ENCODE measurements at regions not wholly inside any gene's neighbourhood (a gene's known extent, or its start where the extent isn't known, plus 50 kb on each side); places are given as distances from the start of the nearest gene placed in this dataset.

- H3K4me3 ChIP-seq, result no peak overlapping the region
- H3K4me1 ChIP-seq (ENCODE audit: insufficient read depth), result no peaks in the 10 kb centered on the region
- no peak for ATAC-seq
- Mint-ChIP-seq H3K27ac (no peak overlapping the region), H3K4me3 (no peak overlapping the region), H3K4me1 (peaks cover 12% of the 10 kb centered on the region), H3K36me3 (ENCODE audit: low read depth) (no peaks in the 10 kb centered on the region), H3K9me3 (no peaks in the 10 kb centered on the region), H3K27me3 (ENCODE audit: insufficient read depth, low read depth, poor library complexity) (peaks cover 10% of the 10 kb centered on the region)
- no peak overlapping the region for H2AFZ ChIP-seq
- peaks cover 3% of the 10 kb centered on the region; the same call in 1 of the 2 replicates for H3K36me3 ChIP-seq (ENCODE audit: insufficient read depth)
- no peak for DNase-seq (ENCODE audit: low spot score)
- no peaks in the 10 kb centered on the region for H3K9me2 ChIP-seq (ENCODE audit: insufficient read depth)
- H4K20me1 ChIP-seq (replicated peaks; ENCODE audit: insufficient read depth), result no peaks in the 10 kb centered on the region
- H3K4me2 ChIP-seq, result no peak overlapping the region
- no peak overlapping the region for H3K27ac ChIP-seq (ENCODE audit: low read depth)
- no peaks in the 10 kb centered on the region for H3F3A ChIP-seq (replicated peaks; ENCODE audit: low read depth)
- H3K79me2 ChIP-seq (replicated peaks; ENCODE audit: insufficient read depth), result no peaks in the 10 kb centered on the region
- no peaks in the 10 kb centered on the region for H3K27me3 ChIP-seq (ENCODE audit: insufficient read depth)
- TF ChIP-seq EZH2phosphoT487 (IDR thresholded peaks at IDR 0.05; ENCODE audit: unreplicated experiment) (no peak), JUNB (IDR thresholded peaks at IDR 0.05; ENCODE audit: unreplicated experiment) (no peak), STAT1 (IDR thresholded peaks at IDR 0.05; ENCODE audit: unreplicated experiment) (no peak), EZH2 (IDR thresholded peaks at IDR 0.05; ENCODE audit: low read depth, unreplicated experiment) (no peak), ZNF331 (CRISPR knock-in tag; IDR thresholded peaks at IDR 0.05; ENCODE audit: low read depth) (no peak), POLR2AphosphoS5 (IDR thresholded peaks at IDR 0.05; ENCODE audit: low read depth) (no peak), CREB1 (CRISPR knock-in tag; IDR thresholded peaks at IDR 0.05; ENCODE audit: low read depth) (no peak)
- TF ChIP-seq, protein P1, sequence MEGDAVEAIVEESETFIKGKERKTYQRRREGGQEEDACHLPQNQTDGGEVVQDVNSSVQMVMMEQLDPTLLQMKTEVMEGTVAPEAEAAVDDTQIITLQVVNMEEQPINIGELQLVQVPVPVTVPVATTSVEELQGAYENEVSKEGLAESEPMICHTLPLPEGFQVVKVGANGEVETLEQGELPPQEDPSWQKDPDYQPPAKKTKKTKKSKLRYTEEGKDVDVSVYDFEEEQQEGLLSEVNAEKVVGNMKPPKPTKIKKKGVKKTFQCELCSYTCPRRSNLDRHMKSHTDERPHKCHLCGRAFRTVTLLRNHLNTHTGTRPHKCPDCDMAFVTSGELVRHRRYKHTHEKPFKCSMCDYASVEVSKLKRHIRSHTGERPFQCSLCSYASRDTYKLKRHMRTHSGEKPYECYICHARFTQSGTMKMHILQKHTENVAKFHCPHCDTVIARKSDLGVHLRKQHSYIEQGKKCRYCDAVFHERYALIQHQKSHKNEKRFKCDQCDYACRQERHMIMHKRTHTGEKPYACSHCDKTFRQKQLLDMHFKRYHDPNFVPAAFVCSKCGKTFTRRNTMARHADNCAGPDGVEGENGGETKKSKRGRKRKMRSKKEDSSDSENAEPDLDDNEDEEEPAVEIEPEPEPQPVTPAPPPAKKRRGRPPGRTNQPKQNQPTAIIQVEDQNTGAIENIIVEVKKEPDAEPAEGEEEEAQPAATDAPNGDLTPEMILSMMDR (conservative IDR thresholded peaks at IDR 0.05; ENCODE audit: low read depth in 2 of 2), result no peak
- TF ChIP-seq, protein P2, sequence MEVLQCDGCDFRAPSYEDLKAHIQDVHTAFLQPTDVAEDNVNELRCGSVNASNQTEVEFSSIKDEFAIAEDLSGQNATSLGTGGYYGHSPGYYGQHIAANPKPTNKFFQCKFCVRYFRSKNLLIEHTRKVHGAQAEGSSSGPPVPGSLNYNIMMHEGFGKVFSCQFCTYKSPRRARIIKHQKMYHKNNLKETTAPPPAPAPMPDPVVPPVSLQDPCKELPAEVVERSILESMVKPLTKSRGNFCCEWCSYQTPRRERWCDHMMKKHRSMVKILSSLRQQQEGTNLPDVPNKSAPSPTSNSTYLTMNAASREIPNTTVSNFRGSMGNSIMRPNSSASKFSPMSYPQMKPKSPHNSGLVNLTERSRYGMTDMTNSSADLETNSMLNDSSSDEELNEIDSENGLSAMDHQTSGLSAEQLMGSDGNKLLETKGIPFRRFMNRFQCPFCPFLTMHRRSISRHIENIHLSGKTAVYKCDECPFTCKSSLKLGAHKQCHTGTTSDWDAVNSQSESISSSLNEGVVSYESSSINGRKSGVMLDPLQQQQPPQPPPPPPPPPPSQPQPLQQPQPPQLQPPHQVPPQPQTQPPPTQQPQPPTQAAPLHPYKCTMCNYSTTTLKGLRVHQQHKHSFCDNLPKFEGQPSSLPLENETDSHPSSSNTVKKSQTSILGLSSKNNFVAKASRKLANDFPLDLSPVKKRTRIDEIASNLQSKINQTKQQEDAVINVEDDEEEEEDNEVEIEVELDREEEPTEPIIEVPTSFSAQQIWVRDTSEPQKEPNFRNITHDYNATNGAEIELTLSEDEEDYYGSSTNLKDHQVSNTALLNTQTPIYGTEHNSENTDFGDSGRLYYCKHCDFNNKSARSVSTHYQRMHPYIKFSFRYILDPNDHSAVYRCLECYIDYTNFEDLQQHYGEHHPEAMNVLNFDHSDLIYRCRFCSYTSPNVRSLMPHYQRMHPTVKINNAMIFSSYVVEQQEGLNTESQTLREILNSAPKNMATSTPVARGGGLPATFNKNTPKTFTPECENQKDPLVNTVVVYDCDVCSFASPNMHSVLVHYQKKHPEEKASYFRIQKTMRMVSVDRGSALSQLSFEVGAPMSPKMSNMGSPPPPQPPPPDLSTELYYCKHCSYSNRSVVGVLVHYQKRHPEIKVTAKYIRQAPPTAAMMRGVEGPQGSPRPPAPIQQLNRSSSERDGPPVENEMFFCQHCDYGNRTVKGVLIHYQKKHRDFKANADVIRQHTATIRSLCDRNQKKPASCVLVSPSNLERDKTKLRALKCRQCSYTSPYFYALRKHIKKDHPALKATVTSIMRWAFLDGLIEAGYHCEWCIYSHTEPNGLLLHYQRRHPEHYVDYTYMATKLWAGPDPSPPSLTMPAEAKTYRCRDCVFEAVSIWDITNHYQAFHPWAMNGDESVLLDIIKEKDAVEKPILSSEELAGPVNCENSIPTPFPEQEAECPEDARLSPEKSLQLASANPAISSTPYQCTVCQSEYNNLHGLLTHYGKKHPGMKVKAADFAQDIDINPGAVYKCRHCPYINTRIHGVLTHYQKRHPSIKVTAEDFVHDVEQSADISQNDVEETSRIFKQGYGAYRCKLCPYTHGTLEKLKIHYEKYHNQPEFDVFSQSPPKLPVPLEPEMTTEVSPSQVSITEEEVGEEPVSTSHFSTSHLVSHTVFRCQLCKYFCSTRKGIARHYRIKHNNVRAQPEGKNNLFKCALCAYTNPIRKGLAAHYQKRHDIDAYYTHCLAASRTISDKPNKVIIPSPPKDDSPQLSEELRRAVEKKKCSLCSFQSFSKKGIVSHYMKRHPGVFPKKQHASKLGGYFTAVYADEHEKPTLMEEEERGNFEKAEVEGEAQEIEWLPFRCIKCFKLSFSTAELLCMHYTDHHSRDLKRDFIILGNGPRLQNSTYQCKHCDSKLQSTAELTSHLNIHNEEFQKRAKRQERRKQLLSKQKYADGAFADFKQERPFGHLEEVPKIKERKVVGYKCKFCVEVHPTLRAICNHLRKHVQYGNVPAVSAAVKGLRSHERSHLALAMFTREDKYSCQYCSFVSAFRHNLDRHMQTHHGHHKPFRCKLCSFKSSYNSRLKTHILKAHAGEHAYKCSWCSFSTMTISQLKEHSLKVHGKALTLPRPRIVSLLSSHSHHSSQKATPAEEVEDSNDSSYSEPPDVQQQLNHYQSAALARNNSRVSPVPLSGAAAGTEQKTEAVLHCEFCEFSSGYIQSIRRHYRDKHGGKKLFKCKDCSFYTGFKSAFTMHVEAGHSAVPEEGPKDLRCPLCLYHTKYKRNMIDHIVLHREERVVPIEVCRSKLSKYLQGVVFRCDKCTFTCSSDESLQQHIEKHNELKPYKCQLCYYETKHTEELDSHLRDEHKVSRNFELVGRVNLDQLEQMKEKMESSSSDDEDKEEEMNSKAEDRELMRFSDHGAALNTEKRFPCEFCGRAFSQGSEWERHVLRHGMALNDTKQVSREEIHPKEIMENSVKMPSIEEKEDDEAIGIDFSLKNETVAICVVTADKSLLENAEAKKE (CRISPR knock-in tag; IDR thresholded peaks at IDR 0.05), result no peak
- TF ChIP-seq, protein P3, sequence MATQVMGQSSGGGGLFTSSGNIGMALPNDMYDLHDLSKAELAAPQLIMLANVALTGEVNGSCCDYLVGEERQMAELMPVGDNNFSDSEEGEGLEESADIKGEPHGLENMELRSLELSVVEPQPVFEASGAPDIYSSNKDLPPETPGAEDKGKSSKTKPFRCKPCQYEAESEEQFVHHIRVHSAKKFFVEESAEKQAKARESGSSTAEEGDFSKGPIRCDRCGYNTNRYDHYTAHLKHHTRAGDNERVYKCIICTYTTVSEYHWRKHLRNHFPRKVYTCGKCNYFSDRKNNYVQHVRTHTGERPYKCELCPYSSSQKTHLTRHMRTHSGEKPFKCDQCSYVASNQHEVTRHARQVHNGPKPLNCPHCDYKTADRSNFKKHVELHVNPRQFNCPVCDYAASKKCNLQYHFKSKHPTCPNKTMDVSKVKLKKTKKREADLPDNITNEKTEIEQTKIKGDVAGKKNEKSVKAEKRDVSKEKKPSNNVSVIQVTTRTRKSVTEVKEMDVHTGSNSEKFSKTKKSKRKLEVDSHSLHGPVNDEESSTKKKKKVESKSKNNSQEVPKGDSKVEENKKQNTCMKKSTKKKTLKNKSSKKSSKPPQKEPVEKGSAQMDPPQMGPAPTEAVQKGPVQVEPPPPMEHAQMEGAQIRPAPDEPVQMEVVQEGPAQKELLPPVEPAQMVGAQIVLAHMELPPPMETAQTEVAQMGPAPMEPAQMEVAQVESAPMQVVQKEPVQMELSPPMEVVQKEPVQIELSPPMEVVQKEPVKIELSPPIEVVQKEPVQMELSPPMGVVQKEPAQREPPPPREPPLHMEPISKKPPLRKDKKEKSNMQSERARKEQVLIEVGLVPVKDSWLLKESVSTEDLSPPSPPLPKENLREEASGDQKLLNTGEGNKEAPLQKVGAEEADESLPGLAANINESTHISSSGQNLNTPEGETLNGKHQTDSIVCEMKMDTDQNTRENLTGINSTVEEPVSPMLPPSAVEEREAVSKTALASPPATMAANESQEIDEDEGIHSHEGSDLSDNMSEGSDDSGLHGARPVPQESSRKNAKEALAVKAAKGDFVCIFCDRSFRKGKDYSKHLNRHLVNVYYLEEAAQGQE (IDR thresholded peaks at IDR 0.05; ENCODE audit: unreplicated experiment), result no peak
Measured at GRCh38 chr22:49720279-49720959, 107.3 kb downstream of the BRD1 start.

All from GM23338 (cell line).